ENCODE measurements at regions not wholly inside any gene's neighbourhood (a gene's known extent, or its start where the extent isn't known, plus 50 kb on each side); places are given as distances from the start of the nearest gene placed in this dataset.

GRCh38 chrX:134733591-134733990 lies 63.4 kb downstream of the PABIR2 start (continued):
- no peak for TF ChIP-seq CEBPZ (IDR thresholded peaks at IDR 0.05; ENCODE audit: low read length)
- TF ChIP-seq ZNF510 (CRISPR knock-in tag; IDR thresholded peaks at IDR 0.05; ENCODE audit: low read depth), result no peak
- TF ChIP-seq GATAD2A (CRISPR knock-in tag; IDR thresholded peaks at IDR 0.05), result no peak
- TF ChIP-seq RFX5 (IDR thresholded peaks at IDR 0.05; ENCODE audit: low read depth, low read length), result no peak
- TF ChIP-seq MAX (IDR thresholded peaks at IDR 0.05), result no peak
- TF ChIP-seq SRSF1 (optimal IDR thresholded peaks at IDR 0.05; ENCODE audit: low read depth, low read length), result no peak

- POLR2A ChIA-PET, result no interaction called here
- no peak for DNase-seq (ENCODE audit: low spot score)
Measured at GRCh38 chrX:134732676-134733075, 64.3 kb downstream of the PABIR2 start.

More at GRCh38 chrX:134732676-134733075, 64.3 kb downstream of the PABIR2 start:
- Histone ChIP-seq H4K20me1 (ENCODE audit: insufficient read depth, low read length) (no peaks in the 10 kb centered on the region), H3K9ac (ENCODE audit: insufficient read depth, low read depth, low read length) (no peak overlapping the region), H3K9me3 (ENCODE audit: low read length) (no peaks in the 10 kb centered on the region), H2AFZ (ENCODE audit: low read length) (no peak overlapping the region), H3K27ac (ENCODE audit: extremely low read length, insufficient read depth, low read length) (no peak overlapping the region), H3K27me3 (ENCODE audit: control insufficient read depth in 1 of 2, insufficient read depth in 2 of 2, low read length in 2 of 2) (no peaks in the 10 kb centered on the region), H3K36me3 (replicated peaks in 1 of 2; ENCODE audit: control insufficient read depth in 1 of 2, insufficient read depth in 2 of 2, low read length in 2 of 2) (no peaks in the 10 kb centered on the region), H3K4me1 (ENCODE audit: insufficient read depth, low read length) (no peaks in the 10 kb centered on the region), H3K4me2 (ENCODE audit: low read depth, low read length) (no peak overlapping the region), H3K4me3 (replicated peaks in 1 of 3; ENCODE audit: insufficient read depth in 1 of 3, low read depth in 2 of 3, low read length in 3 of 3) (no peak overlapping the region), H3K79me2 (ENCODE audit: insufficient read depth, low read length) (no peaks in the 10 kb centered on the region)
- ATAC-seq, result no peak
- CTCF ChIA-PET (ENCODE audit: low intra/inter-chr PET ratio, low total read pairs), result no interaction called here
- no TSS peak for BruUV-seq (replicated peaks)
- in situ Hi-C loops (cut with HindIII; ENCODE audit: extremely low pct_ligation_motif_present, low pct_unique_long_range_greater_than_20kb), result no loop called here
- intact Hi-C loops (cut with micrococcal nuclease; ENCODE audit: unreplicated experiment), result no loop called here
- WGBS (ENCODE audit: low lambda C conversion rate), result 17% methylated on average over 3 of the region's 6 CpGs
- no peak for FAIRE-seq
- no peak for TF ChIP-seq CEBPG (CRISPR knock-in tag; IDR thresholded peaks at IDR 0.05)
- no peak for TF ChIP-seq GZF1 (CRISPR knock-in tag; IDR thresholded peaks at IDR 0.05)
- no peak for TF ChIP-seq ZNF605 (CRISPR knock-in tag; IDR thresholded peaks at IDR 0.05)
- no peak for TF ChIP-seq ZNF337 (CRISPR knock-in tag; IDR thresholded peaks at IDR 0.05; ENCODE audit: borderline replicate concordance, low read depth)
- TF ChIP-seq DMAP1 (CRISPR knock-in tag; IDR thresholded peaks at IDR 0.05), result no peak
- no peak for TF ChIP-seq ZKSCAN8 (CRISPR knock-in tag; IDR thresholded peaks at IDR 0.05; ENCODE audit: borderline replicate concordance)
- no peak for TF ChIP-seq ZNF878 (CRISPR knock-in tag; IDR thresholded peaks at IDR 0.05)
- TF ChIP-seq ZNF724P (CRISPR knock-in tag; IDR thresholded peaks at IDR 0.05; ENCODE audit: borderline replicate concordance), result no peak
- TF ChIP-seq LCORL (IDR thresholded peaks at IDR 0.05), result no peak
- no peak for TF ChIP-seq LCORL (CRISPR knock-in tag; IDR thresholded peaks at IDR 0.05)
- no peak for TF ChIP-seq ZNF616 (CRISPR knock-in tag; IDR thresholded peaks at IDR 0.05; ENCODE audit: low read depth)
- no peak for TF ChIP-seq ZNF800 (CRISPR knock-in tag; IDR thresholded peaks at IDR 0.05)
- TF ChIP-seq ZNF34 (CRISPR knock-in tag; IDR thresholded peaks at IDR 0.05; ENCODE audit: borderline replicate concordance), result no peak
- no peak for TF ChIP-seq ZNF296 (CRISPR knock-in tag; conservative IDR thresholded peaks at IDR 0.05)
- no peak for TF ChIP-seq CHCHD3 (CRISPR knock-in tag; IDR thresholded peaks at IDR 0.05)
- TF ChIP-seq GATAD2A (CRISPR knock-in tag; IDR thresholded peaks at IDR 0.05), result no peak
- TF ChIP-seq PHB2 (IDR thresholded peaks at IDR 0.05; ENCODE audit: partially characterized antibody), result no peak
- no peak for TF ChIP-seq TEAD2 (CRISPR knock-in tag; IDR thresholded peaks at IDR 0.05)
- no peak for TF ChIP-seq BRCA1 (CRISPR knock-in tag; IDR thresholded peaks at IDR 0.05)
